Glomerular endothelial cell (primary cell): ENCODE measurements at regions not wholly inside any gene's neighbourhood (a gene's known extent, or its start where the extent isn't known, plus 50 kb on each side); places are given as distances from the start of the nearest gene placed in this dataset.
A peak's percentile ranks its signal among the peaks of the same experiment; 100 is the strongest.

Experiments
- DNase-seq: peaks from one replicate; pipeline ENCODE4 v3.0.0-alpha.2; 2011; ENCODE audit warnings: low read depth, low spot score; ENCODE audit errors: extremely low read depth

DNA sequence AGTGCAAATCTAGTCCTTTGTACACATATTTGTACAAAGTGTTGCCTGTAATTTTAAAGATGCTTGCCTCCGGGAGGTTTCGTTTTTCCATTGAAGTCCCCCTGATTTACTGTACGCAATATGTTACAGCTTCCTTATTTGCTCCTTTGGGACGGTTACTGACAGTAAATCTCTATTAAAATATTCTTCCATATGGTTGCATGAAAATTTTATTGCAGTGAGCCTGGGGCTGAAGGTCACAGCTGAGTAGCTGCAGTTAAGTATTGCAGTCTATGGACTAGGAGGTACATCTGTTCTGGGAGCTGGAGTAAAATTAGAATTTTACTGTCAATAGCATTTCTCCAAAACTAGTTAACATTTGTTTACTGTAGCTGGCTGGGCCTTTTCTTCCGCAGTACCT lies 119.2 kb downstream of the ETAA1 start:
- DNase-seq, result no peak

- DNase-seq, result no peak
These were observed 119.9 kb downstream of the ETAA1 start for GRCh38 chr2:67516899-67517530.

GRCh38 chr2:67522148-67522547 lies 125.0 kb downstream of the ETAA1 start:
- no peak for DNase-seq

- no peak for DNase-seq
These were observed 127.1 kb downstream of the ETAA1 start for GRCh38 chr2:67524213-67524612.

- DNase-seq, result no peak
These were observed 127.6 kb downstream of the ETAA1 start for GRCh38 chr2:67524777-67525176.

DNA sequence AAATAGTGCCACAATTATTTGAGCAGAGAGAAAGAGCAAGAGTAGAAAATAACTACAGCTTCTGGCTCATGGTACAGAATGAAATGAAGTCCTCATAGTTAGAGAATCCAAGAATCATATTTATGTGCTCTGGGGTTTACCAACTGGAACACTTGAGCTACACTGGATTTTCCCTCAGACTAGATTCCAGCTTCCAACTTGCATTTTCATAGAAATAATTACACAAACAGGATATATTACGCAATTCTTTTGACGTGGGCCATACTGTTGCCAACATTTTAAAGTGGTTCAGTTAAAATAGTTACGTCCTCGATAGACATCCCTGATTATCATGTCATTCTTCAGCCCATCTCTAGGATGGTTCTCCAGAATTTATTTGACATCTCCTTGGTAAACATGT lies 129.2 kb downstream of the ETAA1 start:
- no peak for DNase-seq

- no peak for DNase-seq
These were observed 131.2 kb downstream of the ETAA1 start for GRCh38 chr2:67528320-67528719.

DNA sequence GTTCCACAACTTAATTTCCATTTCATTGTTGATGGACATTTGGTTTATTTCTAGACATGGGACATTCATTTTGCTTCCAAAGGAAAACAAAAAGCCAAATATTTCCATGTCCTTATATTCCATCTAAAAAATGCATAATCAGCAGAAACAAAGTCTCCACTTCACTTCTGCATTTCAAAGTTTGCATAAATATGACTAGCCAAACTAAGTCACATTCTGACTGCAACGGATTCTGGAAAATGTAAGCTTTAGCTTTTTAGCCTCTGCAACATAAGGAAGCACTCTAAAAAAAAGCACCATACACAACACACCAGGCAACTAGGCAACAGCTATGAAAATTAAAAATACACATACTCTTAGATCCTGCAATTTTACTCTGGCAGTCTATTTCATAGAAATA lies 135.3 kb downstream of the ETAA1 start:
- DNase-seq, result no peak

DNA sequence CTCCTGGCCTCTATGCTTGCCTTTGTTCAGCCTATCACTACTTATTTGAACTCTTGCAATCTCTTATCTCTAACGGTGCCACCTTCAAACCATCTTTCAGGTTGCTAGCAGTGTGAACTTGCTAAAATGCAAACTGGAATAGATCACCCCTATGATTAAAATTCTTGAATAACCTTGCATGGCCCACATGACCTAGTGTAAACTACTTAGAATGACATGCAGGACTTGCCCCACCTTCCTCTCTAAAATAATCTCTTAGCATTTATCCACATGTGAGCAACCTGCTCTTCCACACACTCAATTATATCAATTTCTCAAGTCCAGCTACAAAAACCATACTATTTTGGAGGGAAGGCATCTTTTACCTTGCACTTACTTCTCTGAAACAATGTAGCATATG lies 137.6 kb downstream of the ETAA1 start:
- no peak for DNase-seq

DNA sequence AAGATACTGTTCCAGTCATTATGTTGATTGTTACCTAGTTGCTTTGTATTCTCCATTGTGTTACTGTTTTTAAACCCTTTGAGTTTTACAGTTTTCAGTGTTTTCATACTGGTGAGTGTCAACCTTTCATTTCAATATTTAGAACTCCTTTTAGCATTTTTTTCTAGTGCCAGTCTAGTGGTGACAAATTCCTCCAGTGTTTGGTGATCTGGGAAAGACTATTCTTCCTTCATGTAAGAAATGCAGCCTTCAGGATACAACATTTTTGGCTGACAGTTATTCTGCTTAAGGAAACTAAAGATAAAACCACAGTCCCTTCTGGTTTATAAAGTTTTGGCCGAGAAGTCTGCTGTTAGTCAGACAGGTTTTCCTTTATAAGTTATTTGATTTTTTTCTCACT lies 143.8 kb downstream of the ETAA1 start:
- no peak for DNase-seq

DNA sequence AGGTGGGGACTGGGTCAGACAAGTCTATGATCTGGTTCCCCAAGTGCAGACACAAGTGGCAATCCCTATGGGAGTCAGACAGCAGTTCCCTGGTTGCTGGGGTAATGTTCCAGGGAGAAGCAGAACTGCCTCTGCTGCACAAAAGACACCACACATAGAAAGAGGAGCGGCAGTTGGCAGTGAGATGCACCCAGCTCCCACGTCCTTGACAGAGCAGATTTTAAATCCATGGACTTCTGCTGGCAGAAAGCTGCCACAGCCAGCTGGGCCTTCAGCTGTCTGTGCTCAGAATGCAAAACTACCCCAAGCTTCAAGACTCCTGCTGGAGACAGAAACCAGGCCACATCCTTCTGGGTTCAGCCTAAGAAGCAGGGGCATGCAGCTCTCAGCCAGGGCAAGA lies 147.2 kb downstream of the ETAA1 start:
- no peak for DNase-seq

DNA sequence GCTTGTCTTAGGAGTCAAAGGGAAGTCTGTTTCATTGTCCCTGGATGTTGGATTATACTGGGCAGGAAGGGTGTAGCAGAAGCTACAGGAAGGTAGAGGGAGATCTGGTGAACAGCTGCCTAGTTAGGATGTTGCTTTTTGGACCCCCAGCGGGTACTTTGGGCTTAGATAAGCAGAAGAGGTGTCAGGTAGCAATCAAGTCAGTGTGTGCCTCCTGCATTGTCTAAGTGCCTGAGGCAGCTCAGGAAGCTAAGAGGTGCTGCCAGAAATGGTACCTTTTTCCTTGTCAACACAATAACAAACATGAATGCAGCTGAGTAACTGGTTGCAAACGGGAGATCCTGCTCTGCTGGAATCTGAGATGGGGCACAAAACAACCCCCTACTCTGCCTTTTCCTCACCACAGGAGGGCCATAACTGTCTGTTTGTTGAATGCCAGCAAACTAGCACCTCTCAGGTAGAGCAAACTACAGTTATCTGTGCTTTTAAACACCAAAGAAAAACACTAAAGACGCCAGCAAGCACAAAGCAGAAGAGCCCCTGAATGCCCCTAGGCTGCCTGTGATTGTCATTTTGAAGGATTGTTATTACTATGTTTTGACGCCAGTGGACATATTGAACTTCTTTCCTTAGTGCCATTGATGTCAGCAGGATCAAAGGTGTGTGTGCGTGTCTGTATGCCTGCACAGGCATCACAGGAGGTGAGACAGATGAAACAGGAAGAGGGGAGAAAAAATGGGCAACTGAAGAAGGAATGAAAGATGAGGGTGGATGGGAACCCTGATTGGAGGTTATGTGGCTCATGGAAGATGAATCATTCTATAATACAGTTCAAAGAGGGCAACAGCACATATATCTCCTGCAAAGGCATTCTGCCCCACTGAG lies 151.4 kb downstream of the ETAA1 start:
- no peak for DNase-seq

DNA sequence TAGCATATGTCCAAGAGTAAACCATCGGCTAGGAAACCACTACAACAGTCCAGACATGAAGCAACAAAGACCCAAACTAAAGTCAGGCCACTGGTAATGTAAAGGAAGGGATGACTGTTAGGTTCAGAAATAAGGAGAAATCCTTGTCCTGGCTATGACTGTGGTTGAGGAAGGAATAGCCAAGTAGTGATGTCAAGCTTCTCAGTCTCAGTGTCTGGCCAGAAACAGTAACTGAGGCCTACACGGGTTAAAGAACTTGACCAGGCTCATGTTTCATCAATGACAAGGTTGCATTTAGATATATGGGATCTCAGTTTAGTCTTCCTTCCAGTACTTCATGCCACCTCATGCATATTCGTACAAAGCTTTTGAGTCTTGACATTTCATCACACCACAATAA lies 162.0 kb downstream of the ETAA1 start:
- DNase-seq, result no peak

- no peak for DNase-seq
These were observed 163.8 kb downstream of the ETAA1 start for GRCh38 chr2:67560771-67561456.

- peak; percentile 75 for DNase-seq
These were observed 164.4 kb downstream of the ETAA1 start for GRCh38 chr2:67561457-67561965.

GRCh38 chr2:67564076-67564475 lies 166.9 kb downstream of the ETAA1 start:
- DNase-seq, result no peak

DNA sequence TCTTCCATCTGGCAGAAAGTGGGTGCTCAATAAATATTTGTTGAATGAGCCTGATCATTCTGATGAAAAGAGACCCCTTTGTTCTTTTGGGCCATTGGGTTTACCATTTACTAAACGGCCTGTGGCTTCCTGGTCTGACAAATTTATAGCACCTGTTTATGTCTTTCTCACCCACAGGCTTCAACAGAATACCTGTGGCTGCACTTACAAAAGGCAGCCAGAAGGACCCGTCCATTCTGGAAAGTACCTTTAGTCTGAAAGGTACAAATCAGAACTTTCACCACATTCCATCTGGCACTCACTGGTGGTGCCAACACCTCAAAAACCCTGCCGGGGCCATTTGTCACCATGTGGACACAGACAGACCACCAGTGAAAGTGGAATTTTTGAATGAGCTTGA lies 167.5 kb downstream of the ETAA1 start:
- DNase-seq, result no peak

GRCh38 chr2:67565262-67565661 lies 168.1 kb downstream of the ETAA1 start:
- DNase-seq, result no peak

GRCh38 chr2:67565761-67566160 lies 168.6 kb downstream of the ETAA1 start:
- peak; percentile 50 for DNase-seq

DNA sequence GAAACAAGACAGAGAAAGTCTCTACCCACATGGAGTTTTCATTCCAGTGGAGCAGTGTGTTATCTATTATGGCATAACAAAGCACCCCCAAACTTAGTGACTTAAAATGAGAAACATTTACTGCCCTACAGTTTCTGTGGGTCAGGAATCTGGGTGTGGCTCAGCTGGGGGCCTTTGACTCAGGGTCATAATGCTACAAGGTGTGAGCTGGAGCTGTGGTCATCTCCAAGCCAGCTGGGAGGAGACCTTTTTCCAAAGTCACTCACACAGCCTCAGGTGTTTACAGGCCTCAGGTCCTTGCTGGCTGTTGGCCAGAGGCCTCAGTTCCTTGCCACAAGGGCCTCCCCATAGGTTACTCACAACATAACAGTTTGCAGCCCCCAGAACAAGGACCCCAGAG lies 169.2 kb downstream of the ETAA1 start:
- no peak for DNase-seq

- DNase-seq, result no peak
These were observed 170.0 kb downstream of the ETAA1 start for GRCh38 chr2:67566958-67567635.
